Retinal pigment epithelial cell (primary cell): ENCODE measurements at regions not wholly inside any gene's neighbourhood (a gene's known extent, or its start where the extent isn't known, plus 50 kb on each side); places are given as distances from the start of the nearest gene placed in this dataset.
"Not testable (repeated sequence)": the region's sequence is repeated elsewhere in the genome, so short reads cannot be mapped to it uniquely, and the experiment has no call there.

Source experiments
- DNase-seq: peaks from one replicate; pipeline ENCODE4 v3.0.0-alpha.2; 2010; ENCODE audit warnings: low read depth
- H3K4me3 ChIP-seq: 2 replicates; pipeline ENCODE4 v1.5.1; 2011; ENCODE audit warnings: mild to moderate bottlenecking, low read length, control low read depth, moderate library complexity
- CTCF ChIP-seq: conservative IDR thresholded peaks from 2 replicates; pipeline ENCODE4 v1.5.1; 2011; ENCODE audit warnings: low read depth, low read length, control low read depth, inconsistent platforms

GRCh38 chr3:18215639-18216038 is 209.5 kb downstream of the SATB1 start:
- no peak for DNase-seq
- H3K4me3 ChIP-seq, result no peak overlapping the region
- TF ChIP-seq CTCF, result no peak

- H3K4me3 ChIP-seq, result no peak overlapping the region
- no peak for DNase-seq
- TF ChIP-seq CTCF, result no peak
These were observed 214.0 kb downstream of the SATB1 start for GRCh38 chr3:18211116-18211515.

GRCh38 chr3:18208856-18209255 is 216.3 kb downstream of the SATB1 start:
- TF ChIP-seq CTCF, result no peak
- DNase-seq, result no peak
- no peak overlapping the region for H3K4me3 ChIP-seq

GRCh38 chr3:18208091-18208490 is 217.0 kb downstream of the SATB1 start:
- no peak for TF ChIP-seq CTCF
- DNase-seq, result no peak
- no peak overlapping the region for H3K4me3 ChIP-seq

GRCh38 chr3:18207226-18207625 is 217.9 kb downstream of the SATB1 start:
- no peak for TF ChIP-seq CTCF
- no peak for DNase-seq
- H3K4me3 ChIP-seq, result no peak overlapping the region

- DNase-seq, result not testable (repeated sequence)
These were observed 219.4 kb downstream of the SATB1 start for GRCh38 chr3:18205701-18206100.

GRCh38 chr3:18201315-18201714 is 223.8 kb downstream of the SATB1 start:
- H3K4me3 ChIP-seq, result no peak overlapping the region
- TF ChIP-seq CTCF, result no peak
- DNase-seq, result no peak

More at GRCh38 chr3:18205701-18206100, 219.4 kb downstream of the SATB1 start:
- not testable (repeated sequence) for H3K4me3 ChIP-seq

GRCh38 chr3:18199757-18200156 is 225.4 kb downstream of the SATB1 start:
- no peak for DNase-seq
- H3K4me3 ChIP-seq, result no peak overlapping the region
- no peak for TF ChIP-seq CTCF
